ENCODE measurements at regions not wholly inside any gene's neighbourhood (a gene's known extent, or its start where the extent isn't known, plus 50 kb on each side); places are given as distances from the start of the nearest gene placed in this dataset.

DNA sequence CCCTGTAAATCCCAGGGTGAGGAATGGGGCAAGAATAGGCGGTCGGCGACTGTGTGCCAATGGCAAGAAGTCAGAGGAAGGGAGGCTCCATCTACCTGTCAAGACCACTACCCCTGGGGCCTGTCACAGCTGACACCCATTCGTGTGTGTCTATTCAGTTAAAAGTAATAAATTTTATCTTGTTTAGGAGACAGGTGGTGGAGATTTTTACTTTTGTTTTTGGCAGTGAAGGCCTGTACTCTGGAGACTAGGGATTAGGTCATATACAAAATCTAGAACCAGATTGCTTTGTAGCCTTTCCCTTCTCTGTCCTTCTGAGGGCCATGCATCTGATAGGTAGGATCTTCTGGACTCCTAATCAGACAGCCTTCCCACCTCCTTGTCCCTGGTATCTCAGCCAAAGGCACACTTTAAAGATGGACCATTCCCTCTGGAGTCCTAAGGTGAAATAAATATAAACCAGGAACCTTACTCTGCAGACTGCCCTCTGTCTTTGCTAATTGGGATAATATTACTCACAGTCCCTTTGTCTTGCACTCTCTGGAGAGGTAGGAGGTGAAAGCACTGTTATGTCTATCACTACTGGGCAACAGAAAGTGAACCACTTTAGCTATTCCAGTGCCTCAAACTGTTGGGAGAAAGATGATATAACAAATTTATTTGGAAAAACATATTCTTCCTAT, 213.2 kb upstream of the ACTBL2 start:
- ATAC-seq = no peak

DNA sequence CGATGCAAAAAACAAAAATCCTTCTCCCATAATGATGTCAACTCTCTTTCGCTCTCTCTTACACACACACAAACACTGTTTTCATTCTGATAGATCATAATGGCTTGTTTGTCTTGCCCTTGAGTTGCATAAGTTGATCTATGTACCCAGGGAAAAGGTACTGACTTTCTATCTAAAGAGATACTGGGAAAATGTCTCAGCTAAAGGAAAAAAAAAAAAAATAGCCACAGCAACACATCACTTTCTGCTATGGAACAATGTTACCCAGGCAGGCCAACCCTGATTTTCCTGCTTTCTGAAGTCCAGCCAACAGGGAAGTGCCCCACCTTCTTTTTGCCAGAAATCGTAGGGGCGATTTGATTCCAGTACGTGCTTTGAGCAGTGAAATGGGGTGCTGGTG, 212.6 kb upstream of the ACTBL2 start:
- Histone ChIP-seq H3K4me1 (peaks cover 13 to 66% (median 14%) of the 10 kb centered on the region in 3 donors), H3K4me3 (no peak overlapping the region), H3K27ac (peak overlapping the region in 2 of 4 donors; percentile 51 to 73), H3K36me3 (no peaks in the 10 kb centered on the region), H3K9me3 (no peaks in the 10 kb centered on the region), H3K27me3 (no peaks in the 10 kb centered on the region)
- WGBS, 2 donors (ENCODE audit: low coverage in 1 of 2) = 78 to 100% methylated on average over 2 to 5 of the region's 5 CpGs
- no peak for ATAC-seq
- TF ChIP-seq, protein P1, sequence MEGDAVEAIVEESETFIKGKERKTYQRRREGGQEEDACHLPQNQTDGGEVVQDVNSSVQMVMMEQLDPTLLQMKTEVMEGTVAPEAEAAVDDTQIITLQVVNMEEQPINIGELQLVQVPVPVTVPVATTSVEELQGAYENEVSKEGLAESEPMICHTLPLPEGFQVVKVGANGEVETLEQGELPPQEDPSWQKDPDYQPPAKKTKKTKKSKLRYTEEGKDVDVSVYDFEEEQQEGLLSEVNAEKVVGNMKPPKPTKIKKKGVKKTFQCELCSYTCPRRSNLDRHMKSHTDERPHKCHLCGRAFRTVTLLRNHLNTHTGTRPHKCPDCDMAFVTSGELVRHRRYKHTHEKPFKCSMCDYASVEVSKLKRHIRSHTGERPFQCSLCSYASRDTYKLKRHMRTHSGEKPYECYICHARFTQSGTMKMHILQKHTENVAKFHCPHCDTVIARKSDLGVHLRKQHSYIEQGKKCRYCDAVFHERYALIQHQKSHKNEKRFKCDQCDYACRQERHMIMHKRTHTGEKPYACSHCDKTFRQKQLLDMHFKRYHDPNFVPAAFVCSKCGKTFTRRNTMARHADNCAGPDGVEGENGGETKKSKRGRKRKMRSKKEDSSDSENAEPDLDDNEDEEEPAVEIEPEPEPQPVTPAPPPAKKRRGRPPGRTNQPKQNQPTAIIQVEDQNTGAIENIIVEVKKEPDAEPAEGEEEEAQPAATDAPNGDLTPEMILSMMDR (IDR thresholded peaks at IDR 0.05) = no peak
- no peak for TF ChIP-seq POLR2A (IDR thresholded peaks at IDR 0.05)
- no peak for TF ChIP-seq POLR2AphosphoS5 (IDR thresholded peaks at IDR 0.05)
- TF ChIP-seq EP300 (IDR thresholded peaks at IDR 0.05) = no peak

More for the DNA sequence above, 213.2 kb upstream of the ACTBL2 start:
- H3K27me3 ChIP-seq = no peaks in the 10 kb centered on the region
- H3K36me3 ChIP-seq = no peaks in the 10 kb centered on the region
- H3K4me3 ChIP-seq = no peak overlapping the region
- H3K4me1 ChIP-seq = peaks cover 13 to 66% (median 14%) of the 10 kb centered on the region in 3 donors
- WGBS, 2 donors (ENCODE audit: low coverage in 1 of 2) = 40 to 75% methylated on average over 4 of the region's 4 CpGs
- TF ChIP-seq POLR2A (IDR thresholded peaks at IDR 0.05) = no peak
- TF ChIP-seq, protein P1 (IDR thresholded peaks at IDR 0.05) = peak in 1 of 4 experiments; percentile 19
- no peak for TF ChIP-seq EP300 (IDR thresholded peaks at IDR 0.05)
- no peak for TF ChIP-seq POLR2AphosphoS5 (IDR thresholded peaks at IDR 0.05)
- H3K9me3 ChIP-seq = no peaks in the 10 kb centered on the region
- peak overlapping the region in 3 of 4 donors; percentile 26 to 73 (median 51) for H3K27ac ChIP-seq

DNA sequence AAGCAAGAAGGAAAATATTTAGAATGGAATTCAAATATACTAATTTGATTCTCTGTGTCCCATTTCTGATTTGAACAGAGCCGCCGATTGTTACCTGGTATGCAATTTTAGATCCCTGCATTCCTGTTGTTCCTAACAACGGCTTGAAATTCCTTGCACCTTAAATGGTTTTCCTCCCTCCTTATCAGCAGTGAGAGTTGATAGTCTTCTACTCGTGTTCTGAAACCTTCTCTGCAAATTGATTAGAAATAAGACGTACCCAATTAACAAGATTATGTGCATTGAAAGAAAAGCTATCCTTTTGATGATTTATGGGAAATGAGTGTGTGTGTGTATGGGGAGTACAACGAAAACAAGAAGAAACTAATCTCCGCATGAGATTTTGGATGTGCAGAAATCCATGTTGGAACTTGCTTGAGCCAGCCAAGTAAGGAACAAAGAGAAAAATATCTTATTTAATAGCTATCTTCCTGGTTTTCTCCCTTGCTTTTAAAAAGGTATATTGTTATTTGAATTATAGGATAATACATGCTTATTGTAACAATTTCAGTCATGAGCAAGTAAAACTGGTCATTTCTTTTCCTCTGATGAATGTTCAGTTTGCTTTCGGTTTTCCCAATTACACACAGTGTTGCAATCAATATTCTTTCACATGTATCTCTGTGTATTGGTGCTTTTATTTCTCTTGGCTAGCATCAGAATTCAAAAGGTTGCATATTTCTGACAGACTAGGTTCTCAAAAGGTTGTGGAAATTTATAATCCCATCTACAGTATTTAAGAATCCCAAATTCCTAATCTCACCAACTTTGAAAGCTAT, 211.1 kb upstream of the ACTBL2 start:
- Histone ChIP-seq H3K4me1 (peaks cover 13 to 61% (median 14%) of the 10 kb centered on the region in 3 donors), H3K4me3 (no peak overlapping the region), H3K27ac (peak overlapping the region in 3 of 4 donors; percentile 6 to 61 (median 8)), H3K36me3 (no peaks in the 10 kb centered on the region), H3K27me3 (no peaks in the 10 kb centered on the region), H3K9me3 (no peaks in the 10 kb centered on the region)
- TF ChIP-seq, protein P1 (IDR thresholded peaks at IDR 0.05) = no peak
- no peak for TF ChIP-seq POLR2A (IDR thresholded peaks at IDR 0.05)
- no peak for TF ChIP-seq POLR2AphosphoS5 (IDR thresholded peaks at IDR 0.05)
- no peak for TF ChIP-seq EP300 (IDR thresholded peaks at IDR 0.05)
- no peak for ATAC-seq
- 77 to 86% methylated on average over 8 of the region's 8 CpGs for WGBS, 2 donors (ENCODE audit: low coverage in 1 of 2)

DNA sequence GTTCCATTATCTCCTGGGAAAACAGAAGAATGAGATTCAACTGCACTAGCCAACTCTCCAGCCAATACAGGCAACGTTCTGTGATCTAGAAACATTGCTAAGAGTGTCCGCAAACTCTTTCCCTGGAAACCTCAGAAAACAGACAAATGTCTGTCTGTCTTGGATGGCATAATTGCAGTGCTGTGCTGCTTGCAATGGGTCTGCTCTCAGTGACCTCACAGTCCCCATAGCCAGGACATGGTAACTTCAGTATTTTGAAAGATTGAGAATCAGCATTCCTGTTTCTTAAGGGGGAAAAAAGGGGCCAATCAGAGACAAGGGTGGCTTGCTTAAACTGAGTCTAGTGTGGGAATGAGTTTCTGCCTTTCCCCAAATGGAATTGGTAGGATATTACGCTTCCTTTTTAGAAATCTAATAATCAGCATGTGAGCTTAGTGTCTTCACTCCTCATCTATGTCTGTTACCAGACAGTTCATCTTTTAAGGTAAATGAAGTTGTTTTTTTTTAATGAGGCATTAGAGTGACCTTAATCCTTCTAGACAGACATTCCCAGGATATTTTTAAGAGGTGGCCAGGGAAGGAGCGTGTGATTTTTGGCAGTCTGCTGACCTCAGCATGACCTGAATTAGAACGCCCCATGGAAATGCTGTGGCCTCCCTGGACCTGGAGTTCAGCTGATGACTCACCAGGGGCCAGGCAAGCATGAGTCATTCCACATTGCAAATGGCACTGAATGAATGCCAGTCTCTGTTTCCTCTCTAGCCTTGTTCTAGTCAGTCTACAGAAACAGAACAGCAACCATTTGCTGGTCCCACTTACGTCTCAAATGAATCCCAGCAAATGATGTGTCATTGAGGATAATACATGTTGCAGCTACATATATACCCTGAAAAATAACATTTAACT, 210.2 kb upstream of the ACTBL2 start:
- peak overlapping the region; percentile 46 to 61 (median 56) for H3K27ac ChIP-seq
- H3K27me3 ChIP-seq = no peaks in the 10 kb centered on the region
- peak; percentile 84 for TF ChIP-seq POLR2AphosphoS5 (IDR thresholded peaks at IDR 0.05)
- no peak for TF ChIP-seq POLR2A (IDR thresholded peaks at IDR 0.05)
- WGBS, 2 donors (ENCODE audit: low coverage in 1 of 2) = 34 to 54% methylated on average over 4 to 6 of the region's 6 CpGs
- H3K36me3 ChIP-seq = no peaks in the 10 kb centered on the region
- H3K4me3 ChIP-seq = no peak overlapping the region
- no peaks in the 10 kb centered on the region for H3K9me3 ChIP-seq
- peaks cover 13 to 54% (median 13%) of the 10 kb centered on the region in 3 donors for H3K4me1 ChIP-seq
- peak; percentile 87 for ATAC-seq

DNA sequence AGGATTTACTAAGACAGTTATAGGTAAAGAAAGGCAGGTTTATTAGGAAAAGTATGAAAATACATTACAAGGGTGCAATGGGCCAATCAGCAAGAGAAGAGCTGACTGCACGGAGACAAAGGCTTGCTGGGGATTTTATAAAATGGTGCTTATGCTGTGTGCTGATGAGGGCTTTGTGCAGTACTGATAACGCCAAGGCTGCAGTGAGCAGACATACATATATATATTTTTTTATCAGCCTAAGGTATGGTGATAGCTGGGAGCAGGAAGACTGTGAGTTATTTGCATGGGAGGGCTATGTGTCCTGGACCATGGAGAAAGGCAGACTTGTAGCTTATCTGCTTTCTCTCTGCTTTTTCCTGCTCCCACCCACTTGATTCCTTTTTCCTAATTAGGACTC, 208.1 kb upstream of the ACTBL2 start:
- Histone ChIP-seq H3K4me3 (no peak overlapping the region), H3K27me3 (no peaks in the 10 kb centered on the region), H3K4me1 (peaks cover 2 to 33% (median 5%) of the 10 kb centered on the region in 3 donors), H3K9me3 (no peaks in the 10 kb centered on the region), H3K36me3 (no peaks in the 10 kb centered on the region), H3K27ac (no peak overlapping the region)
- 83 to 94% methylated on average over 1 to 2 of the region's 2 CpGs for WGBS, 2 donors (ENCODE audit: low coverage in 1 of 2)
- TF ChIP-seq EP300 (IDR thresholded peaks at IDR 0.05) = no peak
- TF ChIP-seq POLR2A (IDR thresholded peaks at IDR 0.05) = no peak
- TF ChIP-seq, protein P1 (IDR thresholded peaks at IDR 0.05) = no peak
- TF ChIP-seq POLR2AphosphoS5 (IDR thresholded peaks at IDR 0.05) = no peak
- ATAC-seq = no peak
